AG04450 (cell line): ENCODE measurements at regions not wholly inside any gene's neighbourhood (a gene's known extent, or its start where the extent isn't known, plus 50 kb on each side); places are given as distances from the start of the nearest gene placed in this dataset.

Experiments
- CTCF ChIA-PET: fragments of 300-600, 350-600 bp; formaldehyde crosslinking; extraction: SDS; loops from one replicate; lab custom pipeline; 2022; ENCODE audit warnings: antibody characterized with exemption, inconsistent platforms; lab: Charles Lee
- POLR2A ChIA-PET: fragments of 350-600 bp; formaldehyde crosslinking; extraction: SDS; loops from one replicate; lab custom pipeline; 2021; ENCODE audit warnings: antibody characterized with exemption, inconsistent platforms; lab: Yijun Ruan, JAX
- DNase-seq: peaks from one replicate; pipeline ENCODE4 v3.0.0-alpha.2; 2011; ENCODE audit warnings: low read depth, low spot score
- H3K27ac ChIP-seq: one replicate; pipeline ENCODE4 v1.5.1; 2012; ENCODE audit warnings: low read depth, low read length, control low read depth
- H3K27me3 ChIP-seq: one replicate; pipeline ENCODE4 v1.6.0; 2012; ENCODE audit warnings: low read length; ENCODE audit not compliant: control insufficient read depth, insufficient read depth
- H3K4me3 ChIP-seq: 2 replicates; pipeline ENCODE4 v1.5.1; 2011; ENCODE audit warnings: mild to moderate bottlenecking, low read depth, low read length, control low read depth
- H3K9me3 ChIP-seq: 2 replicates; pipeline ENCODE4 v1.5.1; 2012; ENCODE audit warnings: low read length; ENCODE audit not compliant: control insufficient read depth, insufficient read depth
- CTCF ChIP-seq: IDR thresholded peaks from 2 replicates; pipeline ENCODE4 v1.5.1; 2011; ENCODE audit warnings: low read depth, low read length, control low read depth, inconsistent platforms

- ChIA-PET CTCF (no interaction called here), POLR2A (no interaction called here)
- no peaks in the 10 kb centered on the region for H3K27me3 ChIP-seq
- no peak for TF ChIP-seq CTCF
- DNase-seq, result no peak
- no peak overlapping the region for H3K27ac ChIP-seq
- H3K4me3 ChIP-seq, result no peak overlapping the region
- no peaks in the 10 kb centered on the region for H3K9me3 ChIP-seq
Observed at GRCh38 chr7:23963461-23964165, 253.6 kb downstream of the STK31 start.

- ChIA-PET CTCF (no interaction called here), POLR2A (no interaction called here)
- no peak for TF ChIP-seq CTCF
- Histone ChIP-seq H3K9me3 (no peaks in the 10 kb centered on the region), H3K27ac (no peak overlapping the region), H3K4me3 (no peak overlapping the region), H3K27me3 (no peaks in the 10 kb centered on the region)
- no peak for DNase-seq
Observed at GRCh38 chr7:23964715-23965114, 254.7 kb downstream of the STK31 start.

GRCh38 chr7:23965296-23965695, 255.3 kb downstream of the STK31 start:
- H3K27ac ChIP-seq, result no peak overlapping the region
- DNase-seq, result no peak

GRCh38 chr7:23966941-23967340, 256.9 kb downstream of the STK31 start:
- no peak overlapping the region for H3K4me3 ChIP-seq
- CTCF ChIA-PET, result interaction anchor here (0.6 to 0.7 kb wide), 3 partner anchors 74 to 1103 kb away, joined by 3 read pairs; no protein-coding TSS in a partner anchor
- H3K9me3 ChIP-seq, result no peaks in the 10 kb centered on the region
- DNase-seq, result no peak
- POLR2A ChIA-PET, result no interaction called here
- TF ChIP-seq CTCF, result no peak
- no peaks in the 10 kb centered on the region for H3K27me3 ChIP-seq
- no peak overlapping the region for H3K27ac ChIP-seq

More at GRCh38 chr7:23965296-23965695, 255.3 kb downstream of the STK31 start:
- POLR2A ChIA-PET, result no interaction called here
- Histone ChIP-seq H3K27me3 (no peaks in the 10 kb centered on the region), H3K4me3 (no peak overlapping the region), H3K9me3 (no peaks in the 10 kb centered on the region)
- no peak for TF ChIP-seq CTCF
- CTCF ChIA-PET, result no interaction called here

- H3K27ac ChIP-seq, result no peak overlapping the region
- ChIA-PET CTCF (no interaction called here), POLR2A (no interaction called here)
- no peak overlapping the region for H3K4me3 ChIP-seq
- TF ChIP-seq CTCF, result no peak
- no peak for DNase-seq
- H3K27me3 ChIP-seq, result no peaks in the 10 kb centered on the region
- no peaks in the 10 kb centered on the region for H3K9me3 ChIP-seq
Observed at GRCh38 chr7:23967949-23968599, 258.1 kb downstream of the STK31 start.
